WERI-Rb-1 (cell line): ENCODE measurements at regions not wholly inside any gene's neighbourhood (a gene's known extent, or its start where the extent isn't known, plus 50 kb on each side); places are given as distances from the start of the nearest gene placed in this dataset.

Experiments used
- DNase-seq: peaks from one replicate; pipeline ENCODE4 v3.0.0-alpha.2; 2020
- H3K27ac ChIP-seq: fragments of 250-450 bp; sonication (Bioruptor Pico); 2 replicates; pipeline ENCODE4 v1.5.1; 2020; ENCODE audit warnings: mild to moderate bottlenecking, moderate library complexity
- H3K27me3 ChIP-seq: fragments of 250-450 bp; sonication (Bioruptor Pico); 2 replicates; pipeline ENCODE4 v1.5.1; 2021; ENCODE audit warnings: mild to moderate bottlenecking, low read depth, moderate library complexity; ENCODE audit not compliant: insufficient read depth, severe bottlenecking
- H3K36me3 ChIP-seq: fragments of 250-450 bp; sonication (Bioruptor Pico); 2 replicates; pipeline ENCODE4 v1.5.1; 2020; ENCODE audit warnings: mild to moderate bottlenecking, moderate library complexity
- H3K4me3 ChIP-seq: 2 replicates; pipeline ENCODE4 v1.5.1; 2011; ENCODE audit warnings: low read depth, mild to moderate bottlenecking, control low read depth, low read length
- H3K9me3 ChIP-seq: fragments of 250-450 bp; sonication (Bioruptor Pico); 2 replicates; pipeline ENCODE4 v1.5.1; 2021; ENCODE audit warnings: mild to moderate bottlenecking, moderate library complexity; ENCODE audit not compliant: severe bottlenecking
- TF ChIP-seq, protein P1 (sequence below): IDR thresholded peaks from 2 replicates; pipeline ENCODE4 v1.5.1; 2011; ENCODE audit warnings: low read depth, mild to moderate bottlenecking, control low read depth, inconsistent platforms, low read length

DNA sequence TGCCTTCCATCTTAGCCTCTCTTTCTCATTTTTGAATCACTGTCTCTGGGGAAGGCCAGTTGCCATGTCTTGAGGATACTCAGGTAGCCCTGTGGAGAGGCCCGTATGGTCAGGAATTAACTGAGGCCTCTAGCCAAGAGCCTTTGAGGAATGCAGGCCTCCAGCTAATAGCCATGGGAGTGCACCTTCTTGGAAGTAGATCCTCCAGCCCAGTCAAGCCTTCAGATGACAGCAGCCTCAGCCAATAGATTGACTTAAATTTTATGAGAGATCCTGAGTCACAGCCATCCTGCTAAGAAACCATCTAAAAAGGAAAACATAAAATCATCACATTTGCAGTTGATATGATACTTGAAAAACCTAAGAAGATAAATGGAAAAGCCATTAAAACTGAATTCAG is 112.5 kb upstream of the BNIP2 start:
- Histone ChIP-seq H3K4me3 (no peak overlapping the region), H3K27me3 (no peaks in the 10 kb centered on the region), H3K36me3 (no peaks in the 10 kb centered on the region), H3K27ac (no peak overlapping the region), H3K9me3 (peaks cover 2% of the 10 kb centered on the region)
- TF ChIP-seq, protein P1, sequence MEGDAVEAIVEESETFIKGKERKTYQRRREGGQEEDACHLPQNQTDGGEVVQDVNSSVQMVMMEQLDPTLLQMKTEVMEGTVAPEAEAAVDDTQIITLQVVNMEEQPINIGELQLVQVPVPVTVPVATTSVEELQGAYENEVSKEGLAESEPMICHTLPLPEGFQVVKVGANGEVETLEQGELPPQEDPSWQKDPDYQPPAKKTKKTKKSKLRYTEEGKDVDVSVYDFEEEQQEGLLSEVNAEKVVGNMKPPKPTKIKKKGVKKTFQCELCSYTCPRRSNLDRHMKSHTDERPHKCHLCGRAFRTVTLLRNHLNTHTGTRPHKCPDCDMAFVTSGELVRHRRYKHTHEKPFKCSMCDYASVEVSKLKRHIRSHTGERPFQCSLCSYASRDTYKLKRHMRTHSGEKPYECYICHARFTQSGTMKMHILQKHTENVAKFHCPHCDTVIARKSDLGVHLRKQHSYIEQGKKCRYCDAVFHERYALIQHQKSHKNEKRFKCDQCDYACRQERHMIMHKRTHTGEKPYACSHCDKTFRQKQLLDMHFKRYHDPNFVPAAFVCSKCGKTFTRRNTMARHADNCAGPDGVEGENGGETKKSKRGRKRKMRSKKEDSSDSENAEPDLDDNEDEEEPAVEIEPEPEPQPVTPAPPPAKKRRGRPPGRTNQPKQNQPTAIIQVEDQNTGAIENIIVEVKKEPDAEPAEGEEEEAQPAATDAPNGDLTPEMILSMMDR, result no peak
- DNase-seq, result no peak

DNA sequence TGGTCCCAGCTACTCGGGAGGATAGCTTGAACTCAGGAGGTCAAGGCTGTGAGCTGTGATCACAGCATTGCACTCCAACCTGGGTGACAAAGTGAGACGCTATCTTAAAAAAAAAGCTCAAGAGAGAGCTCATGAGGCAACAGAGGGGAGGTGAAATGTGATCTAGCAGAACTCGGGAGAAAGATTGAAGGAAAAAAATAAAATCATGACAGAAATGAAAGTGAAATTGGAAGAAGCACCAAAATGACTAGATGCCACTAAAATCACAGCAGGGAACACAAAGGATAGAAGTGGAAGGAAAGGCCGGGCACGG is 109.4 kb upstream of the BNIP2 start:
- TF ChIP-seq, protein P1, result no peak
- Histone ChIP-seq H3K4me3 (no peak overlapping the region), H3K9me3 (peaks cover 2% of the 10 kb centered on the region), H3K27me3 (no peaks in the 10 kb centered on the region), H3K27ac (no peak overlapping the region), H3K36me3 (no peaks in the 10 kb centered on the region)
- DNase-seq, result no peak

DNA sequence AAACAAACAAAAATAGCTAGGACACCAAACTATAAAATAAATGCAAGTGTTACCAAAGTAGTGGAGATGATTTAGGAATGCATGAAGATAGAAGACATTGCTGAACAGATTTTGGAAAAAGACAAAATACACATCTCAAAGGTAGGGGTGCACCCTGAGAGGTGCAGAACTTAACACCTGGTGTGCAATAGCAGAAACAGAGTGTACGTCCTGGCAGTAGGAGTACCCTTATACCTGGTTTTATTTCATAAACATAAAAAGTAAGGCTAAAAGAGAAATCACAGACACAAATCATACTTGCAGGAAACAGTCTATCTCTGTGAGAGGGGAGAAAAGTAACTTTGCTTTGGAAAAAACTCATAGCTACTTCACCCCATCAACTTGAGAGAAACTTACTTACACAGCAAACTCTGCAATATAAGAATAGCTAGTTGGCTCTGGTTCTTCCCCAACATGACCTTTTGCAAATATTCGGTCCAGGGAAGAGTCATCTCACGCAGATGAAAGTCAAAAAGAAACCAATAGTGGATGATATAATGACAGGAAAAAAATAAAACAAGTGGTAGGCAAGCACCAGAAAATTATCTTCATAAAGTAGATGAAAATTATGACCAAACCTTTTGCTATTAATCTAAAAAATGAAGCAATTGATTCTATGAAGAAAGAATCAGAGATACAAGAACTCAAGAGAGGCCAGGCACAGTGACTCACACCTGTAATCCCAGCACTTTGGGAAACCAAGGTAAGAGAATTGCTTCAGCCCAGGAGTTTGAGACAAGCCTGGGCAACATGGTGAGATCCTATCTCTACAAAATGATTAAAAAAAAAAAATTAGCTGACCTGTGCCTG is 108.9 kb upstream of the BNIP2 start:
- H3K9me3 ChIP-seq, result peaks cover 2% of the 10 kb centered on the region
- no peaks in the 10 kb centered on the region for H3K27me3 ChIP-seq
- TF ChIP-seq, protein P1, result no peak
- H3K27ac ChIP-seq, result no peak overlapping the region
- DNase-seq, result no peak
- no peak overlapping the region for H3K4me3 ChIP-seq
- no peaks in the 10 kb centered on the region for H3K36me3 ChIP-seq

DNA sequence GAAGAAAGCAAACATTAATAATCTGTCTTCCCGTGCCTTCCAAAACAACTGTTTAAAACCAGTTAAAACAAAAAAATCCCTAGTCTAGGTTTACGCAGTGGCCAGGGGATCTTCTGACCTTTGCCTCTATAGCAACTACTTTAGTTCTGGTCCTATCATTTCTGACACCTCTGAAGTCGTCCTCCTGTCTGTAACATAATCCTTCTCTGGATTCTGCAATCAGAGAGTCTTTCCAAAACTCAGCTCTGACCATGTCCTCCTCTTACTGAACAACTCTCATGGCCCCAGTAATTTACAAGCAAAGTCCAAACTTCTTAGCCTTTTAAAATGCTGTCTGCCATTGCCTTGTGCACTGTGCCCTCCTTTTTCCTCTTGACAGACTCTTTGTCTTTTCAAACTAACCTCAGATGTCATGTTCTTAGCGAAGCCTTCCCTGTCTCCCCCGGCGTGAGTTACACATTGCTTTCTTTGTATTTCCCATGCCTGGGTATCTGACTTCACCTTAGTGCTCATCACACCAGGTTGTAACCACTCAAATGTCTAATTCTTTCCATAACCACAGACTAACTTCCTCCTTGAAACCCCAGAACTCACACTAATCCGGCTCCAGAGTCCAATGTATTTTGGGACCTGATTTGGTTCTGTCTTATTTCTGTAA is 105.2 kb upstream of the BNIP2 start:
- TF ChIP-seq, protein P1, result no peak
- Histone ChIP-seq H3K9me3 (no peaks in the 10 kb centered on the region), H3K27me3 (no peaks in the 10 kb centered on the region), H3K4me3 (no peak overlapping the region), H3K27ac (no peak overlapping the region), H3K36me3 (no peaks in the 10 kb centered on the region)
- DNase-seq, result no peak

DNA sequence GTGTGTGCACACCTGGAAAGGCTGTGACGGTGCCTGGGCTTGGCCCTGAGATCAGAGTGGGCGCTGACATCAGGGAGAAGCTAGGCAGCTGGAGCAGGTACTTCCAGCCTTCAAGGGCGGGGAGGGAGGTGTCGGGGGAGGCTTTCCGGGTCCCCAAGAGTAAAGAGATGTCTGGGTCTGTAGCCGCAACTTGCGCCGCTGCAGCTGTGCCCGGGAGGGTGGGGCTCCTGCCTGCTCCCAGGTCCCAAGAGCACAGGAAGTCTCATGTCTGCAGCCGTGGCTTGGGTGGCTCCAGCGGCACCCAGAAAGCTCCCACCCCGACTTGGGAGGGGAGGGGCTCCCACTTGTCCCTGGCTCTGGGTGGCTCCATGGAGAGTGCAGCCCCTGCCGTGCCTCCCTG is 103.2 kb upstream of the BNIP2 start:
- H3K27ac ChIP-seq, result no peak overlapping the region
- no peaks in the 10 kb centered on the region for H3K36me3 ChIP-seq
- H3K4me3 ChIP-seq, result no peak overlapping the region
- no peaks in the 10 kb centered on the region for H3K27me3 ChIP-seq
- H3K9me3 ChIP-seq, result no peaks in the 10 kb centered on the region
- TF ChIP-seq, protein P1, result no peak
- DNase-seq, result no peak

DNA sequence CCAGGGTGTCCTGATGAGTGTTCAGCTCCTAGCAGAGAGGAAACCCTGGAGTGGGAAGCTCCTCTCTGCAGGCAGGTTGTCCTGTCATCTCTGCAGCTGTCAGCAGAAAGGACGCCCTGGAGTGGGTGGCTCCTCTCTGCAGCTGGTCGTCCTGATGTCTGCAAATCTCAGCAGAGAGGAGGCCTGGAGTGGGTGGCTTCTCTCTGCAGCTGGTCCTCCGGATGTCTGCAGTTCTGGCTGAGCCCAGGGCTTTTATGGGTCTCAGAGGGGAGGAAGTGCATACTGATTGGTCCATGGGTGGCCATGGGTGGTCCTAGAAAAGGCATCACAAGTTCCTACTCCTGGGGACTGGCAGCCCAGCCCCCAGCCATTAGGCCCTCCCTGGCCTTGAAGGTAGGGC is 102.6 kb upstream of the BNIP2 start:
- TF ChIP-seq, protein P1, result no peak
- Histone ChIP-seq H3K9me3 (no peaks in the 10 kb centered on the region), H3K27me3 (no peaks in the 10 kb centered on the region), H3K27ac (no peak overlapping the region), H3K36me3 (no peaks in the 10 kb centered on the region), H3K4me3 (no peak overlapping the region)
- no peak for DNase-seq
